ENCODE measurements at regions not wholly inside any gene's neighbourhood (a gene's known extent, or its start where the extent isn't known, plus 50 kb on each side); places are given as distances from the start of the nearest gene placed in this dataset.

- Histone ChIP-seq H3K4me1 (no peaks in the 10 kb centered on the region), H3K27me3 (ENCODE audit: low read depth) (no peaks in the 10 kb centered on the region), H3K9me3 (no peaks in the 10 kb centered on the region), H3K4me3 (no peak overlapping the region), H3K27ac (no peak overlapping the region), H3K36me3 (no peaks in the 10 kb centered on the region)
- no peak for TF ChIP-seq CTCF (IDR thresholded peaks at IDR 0.05)
- intact Hi-C loops (cut with DNase I), result no loop called here
- ATAC-seq (no peak), DNase-seq (no peak)
Observed at GRCh38 chr6:91487696-91488392, 901.0 kb upstream of the MAP3K7 start.

GRCh38 chr6:91486200-91486599 lies 899.3 kb upstream of the MAP3K7 start:
- TF ChIP-seq CTCF (IDR thresholded peaks at IDR 0.05), result no peak
- Histone ChIP-seq H3K27me3 (ENCODE audit: low read depth) (no peaks in the 10 kb centered on the region), H3K36me3 (no peaks in the 10 kb centered on the region), H3K4me1 (no peaks in the 10 kb centered on the region), H3K27ac (no peak overlapping the region), H3K9me3 (no peaks in the 10 kb centered on the region), H3K4me3 (no peak overlapping the region)
- ATAC-seq, result no peak
- intact Hi-C loops (cut with DNase I), result no loop called here
- no peak for DNase-seq

GRCh38 chr6:91485047-91485446 lies 898.2 kb upstream of the MAP3K7 start:
- no peak for TF ChIP-seq CTCF (IDR thresholded peaks at IDR 0.05)
- Histone ChIP-seq H3K36me3 (no peaks in the 10 kb centered on the region), H3K27me3 (ENCODE audit: low read depth) (no peaks in the 10 kb centered on the region), H3K9me3 (no peaks in the 10 kb centered on the region), H3K27ac (no peak overlapping the region), H3K4me3 (no peak overlapping the region), H3K4me1 (no peaks in the 10 kb centered on the region)
- intact Hi-C loops (cut with DNase I), result no loop called here
- no peak for ATAC-seq
- DNase-seq, result no peak

- Histone ChIP-seq H3K27ac (no peak overlapping the region), H3K36me3 (no peaks in the 10 kb centered on the region), H3K9me3 (no peaks in the 10 kb centered on the region), H3K4me1 (no peaks in the 10 kb centered on the region), H3K27me3 (ENCODE audit: low read depth) (no peaks in the 10 kb centered on the region), H3K4me3 (no peak overlapping the region)
- intact Hi-C loops (cut with DNase I), result no loop called here
- DNase-seq, result no peak
- TF ChIP-seq CTCF (IDR thresholded peaks at IDR 0.05), result no peak
- no peak for ATAC-seq
Observed at GRCh38 chr6:91483415-91484105, 896.7 kb upstream of the MAP3K7 start.

- Histone ChIP-seq H3K4me1 (no peaks in the 10 kb centered on the region), H3K36me3 (no peaks in the 10 kb centered on the region), H3K27ac (no peak overlapping the region), H3K4me3 (no peak overlapping the region), H3K27me3 (ENCODE audit: low read depth) (no peaks in the 10 kb centered on the region), H3K9me3 (no peaks in the 10 kb centered on the region)
- DNase-seq, result no peak
- no peak for ATAC-seq
- no peak for TF ChIP-seq CTCF (IDR thresholded peaks at IDR 0.05)
- intact Hi-C loops (cut with DNase I), result no loop called here
Observed at GRCh38 chr6:91482498-91482897, 895.6 kb upstream of the MAP3K7 start.

Data from lower lobe of right lung (tissue), 2 donors.